Neuronal stem cell (in vitro differentiated cells): ENCODE measurements at regions not wholly inside any gene's neighbourhood (a gene's known extent, or its start where the extent isn't known, plus 50 kb on each side); places are given as distances from the start of the nearest gene placed in this dataset.

ENCODE experiments used
- DNase-seq: peaks from one replicate; pipeline ENCODE4 v3.0.0-alpha.2; 2013; ENCODE audit warnings: low spot score
- H2AFZ ChIP-seq: one replicate; pipeline ENCODE4 v1.6.1; 2013; ENCODE audit warnings: mild to moderate bottlenecking, low read length, inconsistent platforms
- H2AK5ac ChIP-seq: 2 replicates; pipeline ENCODE4 v1.6.1; 2013; ENCODE audit warnings: low read depth, mild to moderate bottlenecking, inconsistent platforms, low read length, moderate library complexity, mixed read lengths
- H2BK120ac ChIP-seq: 2 replicates; pipeline ENCODE4 v1.6.1; 2013; ENCODE audit warnings: low read depth, mild to moderate bottlenecking, inconsistent platforms, low read length, moderate library complexity, mixed read lengths
- H2BK12ac ChIP-seq: one replicate; pipeline ENCODE4 v1.6.1; 2013; ENCODE audit warnings: low read length, inconsistent platforms
- H2BK15ac ChIP-seq: 2 replicates; pipeline ENCODE4 v1.6.1; 2013; ENCODE audit warnings: mild to moderate bottlenecking, low read length, inconsistent platforms, mixed read lengths
- H2BK5ac ChIP-seq: one replicate; pipeline ENCODE4 v1.6.1; 2013; ENCODE audit warnings: inconsistent platforms, mild to moderate bottlenecking, low read length, moderate library complexity
- H3K14ac ChIP-seq: one replicate; pipeline ENCODE4 v1.6.1; 2013; ENCODE audit warnings: low read length, inconsistent platforms
- H3K18ac ChIP-seq: 2 replicates; pipeline ENCODE4 v1.6.1; 2013; ENCODE audit warnings: low read length, inconsistent platforms
- H3K23ac ChIP-seq: 2 replicates; pipeline ENCODE4 v1.6.1; 2013; ENCODE audit warnings: low read depth, mild to moderate bottlenecking, mixed read lengths, low read length, inconsistent platforms; ENCODE audit not compliant: poor library complexity
- H3K27ac ChIP-seq: replicated peaks from 3 replicates; pipeline ENCODE4 v1.5.1; 2013; ENCODE audit warnings: low read length, inconsistent platforms
- H3K27me3 ChIP-seq, 3 experiments: 2 replicates each; pipeline ENCODE4 v1.6.1; 2013; ENCODE audit warnings: low read length in 3 of 3, mild to moderate bottlenecking in 2 of 3, inconsistent platforms in 1 of 3, low read depth in 1 of 3, mixed read lengths in 1 of 3, moderate library complexity in 1 of 3; ENCODE audit not compliant: control insufficient read depth in 3 of 3, insufficient read depth in 3 of 3
- H3K36me3 ChIP-seq, 2 donors: replicated peaks in 1 of 2; 2 replicates each; pipeline ENCODE4 v1.6.1; 2013; ENCODE audit warnings: low read length in 2 of 2; ENCODE audit not compliant: control insufficient read depth in 2 of 2, insufficient read depth in 2 of 2
- H3K4ac ChIP-seq: 2 replicates; pipeline ENCODE4 v1.6.1; 2013; ENCODE audit warnings: inconsistent platforms, mild to moderate bottlenecking, low read length, moderate library complexity
- H3K4me1 ChIP-seq, 2 donors: 1 replicate in 1 of 2; 2 replicates in 1 of 2; pipeline ENCODE4 v1.6.1; 2013; ENCODE audit warnings: low read length in 2 of 2, low read depth in 1 of 2; ENCODE audit not compliant: control insufficient read depth in 2 of 2, insufficient read depth in 1 of 2
- H3K4me2 ChIP-seq: one replicate; pipeline ENCODE4 v1.6.1; 2013; ENCODE audit warnings: mild to moderate bottlenecking, low read length, inconsistent platforms; ENCODE audit not compliant: insufficient read depth, poor library complexity, severe bottlenecking
- H3K4me3 ChIP-seq, 2 donors: 2 replicates each; pipeline ENCODE4 v1.5.1; 2013; ENCODE audit warnings: low read length in 2 of 2, mild to moderate bottlenecking in 2 of 2, inconsistent platforms in 1 of 2, moderate library complexity in 1 of 2
- H3K79me1 ChIP-seq: one replicate; pipeline ENCODE4 v1.6.1; 2013; ENCODE audit warnings: low read depth, mild to moderate bottlenecking, inconsistent platforms, low read length, moderate library complexity
- H3K9ac ChIP-seq: one replicate; pipeline ENCODE4 v1.6.1; 2013; ENCODE audit warnings: mild to moderate bottlenecking, low read depth, low read length, inconsistent platforms; ENCODE audit not compliant: poor library complexity
- H3K9me3 ChIP-seq, 2 donors: replicated peaks in 1 of 2; 2 replicates each; pipeline versions ENCODE3 to v1.6.1; 2013; ENCODE audit warnings: low read length in 2 of 2, mild to moderate bottlenecking in 2 of 2, inconsistent platforms in 1 of 2, low read depth in 1 of 2, mixed read lengths in 1 of 2, moderate library complexity in 1 of 2; ENCODE audit not compliant: control insufficient read depth in 2 of 2, insufficient read depth in 1 of 2
- H4K8ac ChIP-seq: one replicate; pipeline ENCODE4 v1.6.1; 2013; ENCODE audit warnings: low read depth, mild to moderate bottlenecking, inconsistent platforms, low read length, moderate library complexity
- H4K91ac ChIP-seq: one replicate; pipeline ENCODE4 v1.6.1; 2013; ENCODE audit warnings: low read length, low read depth, mild to moderate bottlenecking, inconsistent platforms; ENCODE audit not compliant: poor library complexity
- WGBS, 2 donors: extraction: QIAGEN DNeasy Blood & Tissue Kit; methylation state at CpG; one replicate each; pipeline ENCODE4 v1.1.7; 2013; ENCODE audit warnings: missing lambda C conversion rate in 2 of 2, mixed read lengths in 1 of 2; ENCODE audit not compliant: insufficient read length in 2 of 2, insufficient replicate concordance in 1 of 2; ENCODE audit errors: extremely low coverage in 2 of 2; 5-methylcytosine and 5-hydroxymethylcytosine counted together

DNA sequence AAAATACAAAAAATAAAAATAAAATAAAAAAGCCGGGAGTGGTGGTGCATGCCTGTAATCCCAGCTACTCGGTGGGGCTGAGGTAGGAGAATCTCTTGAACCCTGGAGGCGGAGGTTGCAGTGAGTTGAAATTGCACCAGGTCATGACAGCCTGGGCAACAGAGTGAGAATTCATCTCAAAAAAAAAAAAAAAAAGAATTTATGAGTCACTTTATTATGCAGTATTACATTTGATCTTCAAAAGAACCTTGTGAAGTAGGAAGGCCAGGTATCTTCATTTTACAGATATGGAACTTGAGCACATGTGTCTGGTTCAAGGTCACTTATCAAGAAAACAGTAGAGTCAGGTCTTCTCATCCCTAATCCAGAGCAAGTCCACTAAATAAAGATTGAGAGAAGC, 459.4 kb upstream of the HNRNPA3 start:
- no peak overlapping the region for H2BK15ac ChIP-seq
- no peak overlapping the region for H3K9ac ChIP-seq
- no peak overlapping the region for H2BK12ac ChIP-seq
- H3K23ac ChIP-seq = no peak overlapping the region
- H3K9me3 ChIP-seq = no peaks in the 10 kb centered on the region
- H3K36me3 ChIP-seq = no peaks in the 10 kb centered on the region
- no peaks in the 10 kb centered on the region for H3K27me3 ChIP-seq
- H3K4ac ChIP-seq = no peak overlapping the region
- H3K14ac ChIP-seq = no peak overlapping the region
- no peak overlapping the region for H2AFZ ChIP-seq
- H2BK5ac ChIP-seq = no peak overlapping the region
- no peak overlapping the region for H3K27ac ChIP-seq
- no peak overlapping the region for H3K18ac ChIP-seq
- no peak for DNase-seq
- H4K91ac ChIP-seq = no peak overlapping the region
- peaks cover 0 to 4% of the 10 kb centered on the region in 2 donors for H3K4me1 ChIP-seq
- no CpG with 5 or more reads among the region's 3 CpGs for WGBS, 2 donors
- H2AK5ac ChIP-seq = no peak overlapping the region
- no peak overlapping the region for H2BK120ac ChIP-seq
- no peak overlapping the region for H3K4me3 ChIP-seq
- H4K8ac ChIP-seq = no peak overlapping the region
- no peak overlapping the region for H3K4me2 ChIP-seq
- H3K79me1 ChIP-seq = no peaks in the 10 kb centered on the region

DNA sequence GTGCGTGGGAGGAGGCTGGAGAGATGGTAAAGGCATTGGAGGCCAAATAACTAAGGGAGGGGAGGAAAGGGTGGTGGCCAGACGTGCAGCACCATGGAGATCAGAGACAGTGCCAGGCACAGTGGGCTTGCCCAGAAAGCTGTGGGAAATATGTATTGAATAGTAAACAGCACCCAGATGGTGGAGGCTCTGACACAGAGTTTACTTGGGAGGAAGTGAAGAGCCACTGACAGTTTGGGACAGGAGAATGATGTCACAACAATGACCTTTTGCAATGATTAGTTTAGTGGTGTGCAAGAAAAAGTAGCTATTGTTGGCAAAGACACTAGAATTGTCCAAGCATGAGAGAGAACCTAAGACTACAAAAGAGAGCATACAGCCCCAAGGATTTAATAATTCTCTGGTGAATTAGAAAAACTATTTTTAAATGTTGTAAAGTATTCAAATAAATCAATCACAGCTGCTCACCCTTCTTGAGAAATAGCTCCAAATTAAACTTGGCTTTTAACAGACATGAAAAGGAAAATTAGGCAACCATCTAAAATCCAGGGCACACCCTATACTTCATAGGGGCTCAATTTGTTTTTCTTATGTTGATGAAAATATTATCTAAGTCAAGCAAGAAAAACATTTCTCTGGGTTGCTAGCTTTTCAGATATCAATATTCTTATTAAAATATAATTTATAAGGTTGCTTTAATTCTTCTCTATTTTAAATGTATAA, 458.7 kb upstream of the HNRNPA3 start:
- H3K36me3 ChIP-seq = no peaks in the 10 kb centered on the region
- DNase-seq = no peak
- H3K18ac ChIP-seq = no peak overlapping the region
- H3K14ac ChIP-seq = no peak overlapping the region
- no peak overlapping the region for H4K8ac ChIP-seq
- no peak overlapping the region for H2BK15ac ChIP-seq
- no peaks in the 10 kb centered on the region for H3K79me1 ChIP-seq
- H3K4me1 ChIP-seq = peaks cover 0 to 4% of the 10 kb centered on the region in 2 donors
- H4K91ac ChIP-seq = no peak overlapping the region
- no peak overlapping the region for H3K9ac ChIP-seq
- no peak overlapping the region for H2AK5ac ChIP-seq
- H2BK5ac ChIP-seq = no peak overlapping the region
- H3K27me3 ChIP-seq = no peaks in the 10 kb centered on the region
- no peak overlapping the region for H3K4ac ChIP-seq
- no peak overlapping the region for H2AFZ ChIP-seq
- no peak overlapping the region for H3K27ac ChIP-seq
- H3K9me3 ChIP-seq = no peaks in the 10 kb centered on the region
- no peak overlapping the region for H3K23ac ChIP-seq
- H2BK12ac ChIP-seq = no peak overlapping the region
- no peak overlapping the region for H2BK120ac ChIP-seq
- no peak overlapping the region for H3K4me3 ChIP-seq
- WGBS, 2 donors = no CpG with 5 or more reads among the region's 2 CpGs
- no peak overlapping the region for H3K4me2 ChIP-seq

DNA sequence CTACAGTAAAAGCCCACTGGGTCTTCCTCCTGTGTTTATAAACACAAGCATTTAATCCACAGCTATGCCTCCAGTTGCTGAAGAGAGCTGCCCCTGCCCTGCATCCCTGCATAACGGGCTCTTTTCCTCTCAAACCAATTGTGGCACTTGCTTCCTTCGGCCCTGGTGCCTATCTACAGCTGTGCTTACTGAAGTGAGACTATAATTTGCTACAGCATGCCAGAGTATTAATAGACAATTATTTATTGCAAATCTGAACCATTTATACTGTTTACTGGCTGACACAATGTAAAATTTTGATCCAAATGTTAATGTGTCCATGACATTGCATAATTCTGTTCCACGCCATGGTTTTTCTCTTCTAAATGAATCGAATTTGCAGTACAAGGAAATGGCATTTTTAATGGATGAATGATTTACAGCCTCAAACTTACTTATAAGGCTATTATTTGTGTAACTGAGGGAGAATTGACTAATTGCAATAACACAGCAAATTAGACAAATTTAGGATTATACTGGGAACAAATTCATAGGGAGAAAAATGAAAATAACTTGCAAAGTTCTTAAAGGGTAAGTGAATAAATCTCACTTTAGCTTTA, 457.0 kb upstream of the HNRNPA3 start:
- no peak overlapping the region for H3K4me2 ChIP-seq
- no peak for DNase-seq
- no peak overlapping the region for H2BK15ac ChIP-seq
- no peaks in the 10 kb centered on the region for H3K36me3 ChIP-seq
- H2AFZ ChIP-seq = no peak overlapping the region
- H2BK120ac ChIP-seq = no peak overlapping the region
- no CpG with 5 or more reads among the region's 4 CpGs for WGBS, 2 donors
- H3K79me1 ChIP-seq = no peaks in the 10 kb centered on the region
- no peaks in the 10 kb centered on the region for H3K27me3 ChIP-seq
- H3K9ac ChIP-seq = no peak overlapping the region
- H3K4me3 ChIP-seq = no peak overlapping the region
- no peak overlapping the region for H2BK12ac ChIP-seq
- H2AK5ac ChIP-seq = no peak overlapping the region
- no peak overlapping the region for H3K27ac ChIP-seq
- no peak overlapping the region for H4K91ac ChIP-seq
- H3K23ac ChIP-seq = no peak overlapping the region
- H3K4me1 ChIP-seq = peaks cover 0 to 4% of the 10 kb centered on the region in 2 donors
- no peak overlapping the region for H3K4ac ChIP-seq
- H3K14ac ChIP-seq = no peak overlapping the region
- no peak overlapping the region for H3K18ac ChIP-seq
- H2BK5ac ChIP-seq = no peak overlapping the region
- no peak overlapping the region for H4K8ac ChIP-seq
- no peaks in the 10 kb centered on the region for H3K9me3 ChIP-seq

DNA sequence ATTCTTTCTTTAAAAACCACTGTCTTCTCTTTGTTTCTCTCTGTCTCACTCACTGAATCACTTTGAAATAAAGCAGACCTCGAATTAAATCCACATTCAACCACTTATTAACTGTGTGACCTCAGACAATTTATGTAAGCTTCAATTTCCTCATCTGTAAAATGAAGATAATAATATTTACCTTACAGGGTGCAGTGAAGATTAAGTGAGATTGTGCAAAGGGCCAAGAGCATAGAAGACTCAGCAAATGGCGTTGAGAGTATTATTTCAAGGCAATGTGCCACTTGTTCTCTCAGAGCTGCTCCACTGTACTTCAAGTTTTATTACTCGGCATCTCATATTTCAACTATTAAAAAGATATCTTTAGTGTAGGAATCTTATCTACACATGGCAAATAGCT, 454.2 kb upstream of the HNRNPA3 start:
- WGBS, 2 donors = no CpG with 5 or more reads among the region's 3 CpGs

More for the DNA sequence above, 454.2 kb upstream of the HNRNPA3 start:
- H3K9ac ChIP-seq = no peak overlapping the region
- H3K79me1 ChIP-seq = no peaks in the 10 kb centered on the region
- H2BK120ac ChIP-seq = no peak overlapping the region
- no peak for DNase-seq
- H3K4me3 ChIP-seq = no peak overlapping the region
- no peak overlapping the region for H2BK15ac ChIP-seq
- no peak overlapping the region for H3K4ac ChIP-seq
- H2BK12ac ChIP-seq = no peak overlapping the region
- H3K18ac ChIP-seq = no peak overlapping the region
- H2AK5ac ChIP-seq = no peak overlapping the region
- no peaks in the 10 kb centered on the region for H3K36me3 ChIP-seq
- no peak overlapping the region for H3K27ac ChIP-seq
- no peak overlapping the region for H3K4me2 ChIP-seq
- H3K4me1 ChIP-seq = peaks cover 0 to 2% of the 10 kb centered on the region in 2 donors
- H2BK5ac ChIP-seq = no peak overlapping the region
- no peaks in the 10 kb centered on the region for H3K9me3 ChIP-seq
- no peak overlapping the region for H2AFZ ChIP-seq
- H3K27me3 ChIP-seq = no peaks in the 10 kb centered on the region
- H4K91ac ChIP-seq = no peak overlapping the region
- no peak overlapping the region for H4K8ac ChIP-seq
- H3K14ac ChIP-seq = no peak overlapping the region
- H3K23ac ChIP-seq = no peak overlapping the region
